Gastrocnemius medialis (tissue), 4 donors: ENCODE measurements at regions not wholly inside any gene's neighbourhood (a gene's known extent, or its start where the extent isn't known, plus 50 kb on each side); places are given as distances from the start of the nearest gene placed in this dataset.

ENCODE experiments used
- ATAC-seq, 2 donors: fragments of 150-250 bp; one replicate each; pipeline ENCODE4 v1.9.1; 2016
- DNase-seq, 2 donors: peaks; one replicate each; pipeline ENCODE4 v3.0.0-alpha.2; 2019
- H3K27ac ChIP-seq, 4 donors: fragments of 200-600 bp; sonication (generic); 1 replicate in 1 of 4; 2 replicates in 3 of 4; pipeline ENCODE4 v1.5.1; 2016 to 2018; ENCODE audit warnings: mild to moderate bottlenecking in 2 of 4, moderate library complexity in 1 of 4
- H3K27me3 ChIP-seq, 3 donors: fragments of 200-600 bp; sonication (generic) in 2 of 3; 1 replicate in 1 of 3; 2 replicates in 2 of 3; pipeline versions ENCODE4 v1.5.1 to v1.6.0; 2016 to 2019; ENCODE audit warnings: mild to moderate bottlenecking in 1 of 3, moderate library complexity in 1 of 3
- H3K36me3 ChIP-seq, 2 donors: fragments of 200-600 bp; sonication (generic) in 1 of 2; one replicate each; pipeline ENCODE4 v1.5.1; 2017 to 2018
- H3K4me1 ChIP-seq, 2 donors: fragments of 200-600 bp; sonication (generic) in 1 of 2; one replicate each; pipeline ENCODE4 v1.5.1; 2016 to 2017; ENCODE audit warnings: mild to moderate bottlenecking in 2 of 2
- H3K4me3 ChIP-seq, 4 donors: fragments of 200-600 bp; sonication (generic) in 3 of 4; 1 replicate in 1 of 4; 2 replicates in 3 of 4; pipeline ENCODE4 v1.5.1; 2016 to 2019; ENCODE audit warnings: mild to moderate bottlenecking in 2 of 4
- H3K9me3 ChIP-seq, 3 donors: fragments of 200-600 bp; sonication (generic) in 2 of 3; 1 replicate in 1 of 3; 2 replicates in 2 of 3; pipeline ENCODE4 v1.5.1; 2016 to 2019
- CTCF ChIP-seq, 5 experiments: fragments of 450-650 bp in 3 of 5; fragments of 200-600 bp in 2 of 5; sonication (generic) in 2 of 5; IDR thresholded peaks in 4 of 5; conservative IDR thresholded peaks in 1 of 5; 1 replicate in 4 of 5; 2 replicates in 1 of 5; pipeline ENCODE4 v1.5.1; 2016 to 2019; ENCODE audit warnings: antibody characterized with exemption in 5 of 5, mild to moderate bottlenecking in 3 of 5, moderate library complexity in 3 of 5
- POLR2A ChIP-seq, 2 donors: fragments of 450-650 bp; IDR thresholded peaks; one replicate each; pipeline ENCODE4 v1.6.1; 2017; ENCODE audit warnings: antibody characterized with exemption in 2 of 2, mild to moderate bottlenecking in 2 of 2, moderate library complexity in 2 of 2
- in situ Hi-C, 4 donors: fragments of 200-750 bp; cut with MboI; loops; one replicate each; pipeline versions ENCODE4 v1.15.0 to v1.8.0; 2017; ENCODE audit warnings: low sequenced_read_pairs in 4 of 4
- intact Hi-C: fragments of 100-400 bp; cut with DNase I; formaldehyde crosslinking; loops from one replicate; pipeline ENCODE4 v1.15.1; 2023; ENCODE audit warnings: low total_unique reads

- no peaks in the 10 kb centered on the region for H3K4me1 ChIP-seq
- in situ Hi-C loops: loop anchor here in 3 of 4 donors (25.0 kb wide), 1 partner anchor 1306 kb away; no protein-coding TSS in a partner anchor
- intact Hi-C loops: loop anchor here (10.0 kb wide), 1 partner anchor 1634 kb away; no protein-coding TSS in a partner anchor
- no peaks in the 10 kb centered on the region for H3K27me3 ChIP-seq
- H3K36me3 ChIP-seq: no peaks in the 10 kb centered on the region
- ATAC-seq: no peak
- H3K9me3 ChIP-seq: no peaks in the 10 kb centered on the region
- DNase-seq: no peak
- TF ChIP-seq POLR2A (IDR thresholded peaks at IDR 0.05) (no peak), CTCF (IDR thresholded peaks at IDR 0.05 in 4 of 5, conservative IDR thresholded peaks at IDR 0.05 in 1 of 5) (no peak)
- H3K4me3 ChIP-seq: no peak overlapping the region
- H3K27ac ChIP-seq: no peak overlapping the region
These were observed 87.0 kb downstream of the ACTL7B start for GRCh38 chr9:108768744-108769143.

GRCh38 chr9:108766626-108767161, 89.1 kb downstream of the ACTL7B start:
- no peak for TF ChIP-seq CTCF (IDR thresholded peaks at IDR 0.05 in 4 of 5, conservative IDR thresholded peaks at IDR 0.05 in 1 of 5)
- no peak for TF ChIP-seq POLR2A (IDR thresholded peaks at IDR 0.05)
- Histone ChIP-seq H3K36me3 (no peaks in the 10 kb centered on the region), H3K9me3 (no peaks in the 10 kb centered on the region), H3K27me3 (no peaks in the 10 kb centered on the region), H3K4me3 (no peak overlapping the region), H3K27ac (no peak overlapping the region), H3K4me1 (peaks cover 0 to under 1% of the 10 kb centered on the region in 2 donors)
- DNase-seq (no peak), ATAC-seq (no peak)
- in situ Hi-C loops: loop anchor here in 3 of 4 donors (25.0 kb wide), 1 partner anchor 1304 kb away; no protein-coding TSS in a partner anchor
- intact Hi-C loops: loop anchor here (10.0 kb wide), 1 partner anchor 1632 kb away; no protein-coding TSS in a partner anchor

- no peaks in the 10 kb centered on the region for H3K27me3 ChIP-seq
- DNase-seq (no peak), ATAC-seq (no peak)
- intact Hi-C loops (loop anchor here (10.0 kb wide), 1 partner anchor 1630 kb away; no protein-coding TSS in a partner anchor), in situ Hi-C loops (loop anchor here in 3 of 4 donors (25.0 kb wide), 1 partner anchor 1303 kb away; no protein-coding TSS in a partner anchor)
- H3K36me3 ChIP-seq: no peaks in the 10 kb centered on the region
- no peak overlapping the region for H3K4me3 ChIP-seq
- H3K27ac ChIP-seq: no peak overlapping the region
- no peak for TF ChIP-seq POLR2A (IDR thresholded peaks at IDR 0.05)
- TF ChIP-seq CTCF (IDR thresholded peaks at IDR 0.05 in 4 of 5, conservative IDR thresholded peaks at IDR 0.05 in 1 of 5): no peak
- no peaks in the 10 kb centered on the region for H3K9me3 ChIP-seq
- peaks cover 0 to 6% of the 10 kb centered on the region in 2 donors for H3K4me1 ChIP-seq
These were observed 90.5 kb downstream of the ACTL7B start for GRCh38 chr9:108765265-108765664.

- no peak for ATAC-seq
- in situ Hi-C loops: loop anchor here in 3 of 4 donors (25.0 kb wide), 1 partner anchor 1300 kb away; no protein-coding TSS in a partner anchor
These were observed 93.3 kb downstream of the ACTL7B start for GRCh38 chr9:108762348-108763055.

More at GRCh38 chr9:108762348-108763055, 93.3 kb downstream of the ACTL7B start:
- Histone ChIP-seq H3K4me3 (no peak overlapping the region), H3K4me1 (peaks cover 0 to 6% of the 10 kb centered on the region in 2 donors), H3K27me3 (no peaks in the 10 kb centered on the region), H3K27ac (no peak overlapping the region), H3K36me3 (no peaks in the 10 kb centered on the region), H3K9me3 (no peaks in the 10 kb centered on the region)
- DNase-seq: no peak
- intact Hi-C loops: loop anchor here (1.0 to 10.0 kb wide), 3 partner anchors 1280 to 1628 kb away; no protein-coding TSS in a partner anchor
- TF ChIP-seq CTCF (IDR thresholded peaks at IDR 0.05 in 4 of 5, conservative IDR thresholded peaks at IDR 0.05 in 1 of 5) (no peak), POLR2A (IDR thresholded peaks at IDR 0.05) (no peak)
